ENCODE measurements at regions not wholly inside any gene's neighbourhood (a gene's known extent, or its start where the extent isn't known, plus 50 kb on each side); places are given as distances from the start of the nearest gene placed in this dataset.

DNA sequence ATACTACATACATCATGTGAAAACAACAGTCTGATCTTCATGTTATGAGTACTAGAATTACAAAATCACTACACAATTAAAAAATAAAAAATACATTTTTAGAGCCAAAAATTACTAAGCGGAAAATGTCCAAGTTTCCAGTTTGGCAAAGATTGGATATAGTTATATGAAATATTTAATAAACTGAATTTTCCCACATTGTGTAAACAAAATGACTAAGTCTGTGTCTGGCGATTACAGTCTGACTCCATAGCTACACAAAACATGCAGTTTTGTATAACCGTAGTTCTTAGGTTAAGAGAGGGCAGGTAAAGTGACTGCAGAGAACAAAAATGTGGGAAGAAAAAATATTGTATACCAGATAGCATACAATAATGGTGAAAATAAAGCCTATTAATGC lies 59.2 kb upstream of the TMEM47 start:
- TF ChIP-seq CTCF (tag by site-specific recombination; IDR thresholded peaks at IDR 0.05) = no peak
- TF ChIP-seq ZNF48 (tag by site-specific recombination; IDR thresholded peaks at IDR 0.05) = no peak
- Histone ChIP-seq H3K4me1 (ENCODE audit: control insufficient read depth, insufficient read depth, low read length) (no peaks in the 10 kb centered on the region), H3K9me3 (ENCODE audit: control insufficient read depth, insufficient read depth, low read depth, low read length) (no peaks in the 10 kb centered on the region), H3K4me3 (ENCODE audit: low read depth, low read length) (no peak overlapping the region), H3K36me3 (ENCODE audit: control insufficient read depth in 2 of 2, insufficient read depth in 1 of 2, low read length in 2 of 2) (no peaks in the 10 kb centered on the region), H3K27ac (ENCODE audit: extremely low read depth, low read depth, low read length) (no peak overlapping the region)
- ChIA-PET CTCF (no interaction called here), POLR2A (no interaction called here)

GRCh38 chrX:34734383-34734782 lies 77.3 kb upstream of the TMEM47 start:
- H3K9me3 ChIP-seq (ENCODE audit: control insufficient read depth, insufficient read depth, low read depth, low read length) = no peaks in the 10 kb centered on the region
- no peaks in the 10 kb centered on the region for H3K4me1 ChIP-seq (ENCODE audit: control insufficient read depth, insufficient read depth, low read length)
- POLR2A ChIA-PET = no interaction called here
- H3K36me3 ChIP-seq (ENCODE audit: control insufficient read depth in 2 of 2, insufficient read depth in 1 of 2, low read length in 2 of 2) = no peaks in the 10 kb centered on the region
- no peak overlapping the region for H3K27ac ChIP-seq (ENCODE audit: extremely low read depth, low read depth, low read length)
- TF ChIP-seq INSM2 (tag by site-specific recombination; IDR thresholded peaks at IDR 0.05) (no peak), MYNN (tag by site-specific recombination; IDR thresholded peaks at IDR 0.05; ENCODE audit: borderline replicate concordance) (no peak)
- TF ChIP-seq, protein P1, sequence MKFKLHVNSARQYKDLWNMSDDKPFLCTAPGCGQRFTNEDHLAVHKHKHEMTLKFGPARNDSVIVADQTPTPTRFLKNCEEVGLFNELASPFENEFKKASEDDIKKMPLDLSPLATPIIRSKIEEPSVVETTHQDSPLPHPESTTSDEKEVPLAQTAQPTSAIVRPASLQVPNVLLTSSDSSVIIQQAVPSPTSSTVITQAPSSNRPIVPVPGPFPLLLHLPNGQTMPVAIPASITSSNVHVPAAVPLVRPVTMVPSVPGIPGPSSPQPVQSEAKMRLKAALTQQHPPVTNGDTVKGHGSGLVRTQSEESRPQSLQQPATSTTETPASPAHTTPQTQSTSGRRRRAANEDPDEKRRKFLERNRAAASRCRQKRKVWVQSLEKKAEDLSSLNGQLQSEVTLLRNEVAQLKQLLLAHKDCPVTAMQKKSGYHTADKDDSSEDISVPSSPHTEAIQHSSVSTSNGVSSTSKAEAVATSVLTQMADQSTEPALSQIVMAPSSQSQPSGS (tag by site-specific recombination; IDR thresholded peaks at IDR 0.05; ENCODE audit: low read depth) = no peak
- H3K4me3 ChIP-seq (ENCODE audit: low read depth, low read length) = no peak overlapping the region
- CTCF ChIA-PET = no interaction called here

GRCh38 chrX:34744521-34744920 lies 87.4 kb upstream of the TMEM47 start:
- Histone ChIP-seq H3K9me3 (ENCODE audit: control insufficient read depth, insufficient read depth, low read depth, low read length) (no peaks in the 10 kb centered on the region), H3K4me3 (ENCODE audit: low read depth, low read length) (no peak overlapping the region), H3K4me1 (ENCODE audit: control insufficient read depth, insufficient read depth, low read length) (no peaks in the 10 kb centered on the region), H3K27ac (ENCODE audit: extremely low read depth, low read depth, low read length) (no peak overlapping the region), H3K36me3 (ENCODE audit: control insufficient read depth in 2 of 2, insufficient read depth in 1 of 2, low read length in 2 of 2) (no peaks in the 10 kb centered on the region)
- ChIA-PET CTCF (no interaction called here), POLR2A (no interaction called here)
- TF ChIP-seq ZSCAN16 (tag by site-specific recombination; IDR thresholded peaks at IDR 0.05) (no peak), ZNF555 (tag by site-specific recombination; conservative IDR thresholded peaks at IDR 0.05) (no peak), ZNF391 (tag by site-specific recombination; IDR thresholded peaks at IDR 0.05; ENCODE audit: borderline replicate concordance, low read depth) (no peak), ZNF394 (tag by site-specific recombination; IDR thresholded peaks at IDR 0.05; ENCODE audit: borderline replicate concordance) (no peak)

GRCh38 chrX:34749896-34750295 lies 92.8 kb upstream of the TMEM47 start:
- no peaks in the 10 kb centered on the region for H3K9me3 ChIP-seq (ENCODE audit: control insufficient read depth, insufficient read depth, low read depth, low read length)
- TF ChIP-seq MEIS1 (CRISPR knock-in tag; IDR thresholded peaks at IDR 0.05; ENCODE audit: borderline replicate concordance) = no peak
- no peak for TF ChIP-seq HOXC10 (CRISPR knock-in tag; IDR thresholded peaks at IDR 0.05)
- no peak for TF ChIP-seq ZNF423 (tag by site-specific recombination; IDR thresholded peaks at IDR 0.05)
- no peak for TF ChIP-seq ZNF23 (tag by site-specific recombination; IDR thresholded peaks at IDR 0.05; ENCODE audit: borderline replicate concordance)
- no peak for TF ChIP-seq ZNF580 (tag by site-specific recombination; IDR thresholded peaks at IDR 0.05)
- no peak for TF ChIP-seq ZNF10 (tag by site-specific recombination; IDR thresholded peaks at IDR 0.05)
- TF ChIP-seq ZNF24 (tag by site-specific recombination; IDR thresholded peaks at IDR 0.05) = no peak
- TF ChIP-seq ZNF2 (tag by site-specific recombination; IDR thresholded peaks at IDR 0.05) = no peak
- no peak overlapping the region for H3K27ac ChIP-seq (ENCODE audit: extremely low read depth, low read depth, low read length)
- ChIA-PET POLR2A (no interaction called here), CTCF (no interaction called here)
- no peak overlapping the region for H3K4me3 ChIP-seq (ENCODE audit: low read depth, low read length)
- no peaks in the 10 kb centered on the region for H3K4me1 ChIP-seq (ENCODE audit: control insufficient read depth, insufficient read depth, low read length)
- H3K36me3 ChIP-seq (ENCODE audit: control insufficient read depth in 2 of 2, insufficient read depth in 1 of 2, low read length in 2 of 2) = no peaks in the 10 kb centered on the region
